ENCODE measurements at regions not wholly inside any gene's neighbourhood (a gene's known extent, or its start where the extent isn't known, plus 50 kb on each side); places are given as distances from the start of the nearest gene placed in this dataset.

GRCh38 chr1:73868810-73869336, 329.1 kb downstream of the LRRIQ3 start:
- Histone ChIP-seq H3K4me2 (ENCODE audit: insufficient read depth, low read length, poor library complexity, severe bottlenecking) (no peak overlapping the region), H3K9ac (ENCODE audit: low read depth, low read length, poor library complexity) (no peak overlapping the region)
- DNase-seq (ENCODE audit: low spot score): no peak

GRCh38 chr1:73862355-73862754, 335.6 kb downstream of the LRRIQ3 start:
- H4K91ac ChIP-seq (ENCODE audit: low read depth, low read length, poor library complexity): no peak overlapping the region

More at GRCh38 chr1:73868810-73869336, 329.1 kb downstream of the LRRIQ3 start:
- no peak overlapping the region for H2BK120ac ChIP-seq (ENCODE audit: low read depth, low read length)
- no peak overlapping the region for H2AFZ ChIP-seq (ENCODE audit: low read length)
- no peak overlapping the region for H4K8ac ChIP-seq (ENCODE audit: low read depth, low read length)
- H3K18ac ChIP-seq (ENCODE audit: low read length): no peak overlapping the region
- H3K14ac ChIP-seq (ENCODE audit: low read length): no peak overlapping the region
- no peaks in the 10 kb centered on the region for H3K79me1 ChIP-seq (ENCODE audit: low read depth, low read length)
- H3K4me3 ChIP-seq (ENCODE audit: low read length in 2 of 2): no peak overlapping the region
- H3K36me3 ChIP-seq (replicated peaks in 1 of 2; ENCODE audit: control insufficient read depth in 2 of 2, insufficient read depth in 2 of 2, low read length in 2 of 2): no peaks in the 10 kb centered on the region
- no peak overlapping the region for H2BK5ac ChIP-seq (ENCODE audit: low read length)
- H4K91ac ChIP-seq (ENCODE audit: low read depth, low read length, poor library complexity): no peak overlapping the region
- no peak overlapping the region for H3K27ac ChIP-seq (replicated peaks; ENCODE audit: low read length)
- no peak overlapping the region for H2AK5ac ChIP-seq (ENCODE audit: low read depth, low read length)
- H2BK15ac ChIP-seq (ENCODE audit: low read length): no peak overlapping the region
- no peak overlapping the region for H3K4ac ChIP-seq (ENCODE audit: low read length)
- no peaks in the 10 kb centered on the region for H3K4me1 ChIP-seq (ENCODE audit: control insufficient read depth in 2 of 2, insufficient read depth in 1 of 2, low read depth in 1 of 2, low read length in 2 of 2)
- no CpG with 5 or more reads among the region's 2 CpGs for WGBS, 2 donors (ENCODE audit: extremely low coverage in 2 of 2, insufficient read length in 2 of 2, insufficient replicate concordance in 1 of 2)
- no peak overlapping the region for H2BK12ac ChIP-seq (ENCODE audit: low read length)
- H3K9me3 ChIP-seq (replicated peaks in 1 of 2; ENCODE audit: control insufficient read depth in 2 of 2, insufficient read depth in 1 of 2, low read depth in 1 of 2, low read length in 2 of 2): no peaks in the 10 kb centered on the region
- H3K23ac ChIP-seq (ENCODE audit: low read depth, low read length, poor library complexity): no peak overlapping the region
- no peaks in the 10 kb centered on the region for H3K27me3 ChIP-seq (ENCODE audit: control insufficient read depth in 3 of 3, insufficient read depth in 3 of 3, low read depth in 1 of 3, low read length in 3 of 3)

GRCh38 chr1:73860421-73860950, 337.5 kb downstream of the LRRIQ3 start:
- WGBS, 2 donors (ENCODE audit: extremely low coverage in 2 of 2, insufficient read length in 2 of 2, insufficient replicate concordance in 1 of 2): no CpG with 5 or more reads among the region's 2 CpGs
- no peak overlapping the region for H2BK12ac ChIP-seq (ENCODE audit: low read length)
- H2AFZ ChIP-seq (ENCODE audit: low read length): peak overlapping the region; percentile 25
- no peaks in the 10 kb centered on the region for H3K79me1 ChIP-seq (ENCODE audit: low read depth, low read length)
- no peak overlapping the region for H3K4ac ChIP-seq (ENCODE audit: low read length)
- no peak overlapping the region for H3K4me3 ChIP-seq (ENCODE audit: low read length in 2 of 2)
- no peak overlapping the region for H4K8ac ChIP-seq (ENCODE audit: low read depth, low read length)
- no peaks in the 10 kb centered on the region for H3K9me3 ChIP-seq (replicated peaks in 1 of 2; ENCODE audit: control insufficient read depth in 2 of 2, insufficient read depth in 1 of 2, low read depth in 1 of 2, low read length in 2 of 2)
- no peak overlapping the region for H2AK5ac ChIP-seq (ENCODE audit: low read depth, low read length)
- H3K14ac ChIP-seq (ENCODE audit: low read length): no peak overlapping the region
- H3K4me2 ChIP-seq (ENCODE audit: insufficient read depth, low read length, poor library complexity, severe bottlenecking): no peak overlapping the region
- no peaks in the 10 kb centered on the region for H3K36me3 ChIP-seq (replicated peaks in 1 of 2; ENCODE audit: control insufficient read depth in 2 of 2, insufficient read depth in 2 of 2, low read length in 2 of 2)
- H3K27me3 ChIP-seq (ENCODE audit: control insufficient read depth in 3 of 3, insufficient read depth in 3 of 3, low read depth in 1 of 3, low read length in 3 of 3): no peaks in the 10 kb centered on the region
- H2BK5ac ChIP-seq (ENCODE audit: low read length): no peak overlapping the region
- no peak overlapping the region for H2BK15ac ChIP-seq (ENCODE audit: low read length)
- no peak overlapping the region for H3K23ac ChIP-seq (ENCODE audit: low read depth, low read length, poor library complexity)
- H3K18ac ChIP-seq (ENCODE audit: low read length): no peak overlapping the region
- no peaks in the 10 kb centered on the region for H3K4me1 ChIP-seq (ENCODE audit: control insufficient read depth in 2 of 2, insufficient read depth in 1 of 2, low read depth in 1 of 2, low read length in 2 of 2)
- DNase-seq (ENCODE audit: low spot score): no peak
- H3K9ac ChIP-seq (ENCODE audit: low read depth, low read length, poor library complexity): no peak overlapping the region
- H4K91ac ChIP-seq (ENCODE audit: low read depth, low read length, poor library complexity): no peak overlapping the region
- no peak overlapping the region for H2BK120ac ChIP-seq (ENCODE audit: low read depth, low read length)
- H3K27ac ChIP-seq (replicated peaks; ENCODE audit: low read length): no peak overlapping the region

More at GRCh38 chr1:73862355-73862754, 335.6 kb downstream of the LRRIQ3 start:
- Histone ChIP-seq H3K27me3 (ENCODE audit: control insufficient read depth in 3 of 3, insufficient read depth in 3 of 3, low read depth in 1 of 3, low read length in 3 of 3) (no peaks in the 10 kb centered on the region), H3K4me3 (ENCODE audit: low read length in 2 of 2) (no peak overlapping the region), H2BK120ac (ENCODE audit: low read depth, low read length) (no peak overlapping the region), H3K14ac (ENCODE audit: low read length) (no peak overlapping the region), H2BK12ac (ENCODE audit: low read length) (no peak overlapping the region), H3K9ac (ENCODE audit: low read depth, low read length, poor library complexity) (no peak overlapping the region), H3K4ac (ENCODE audit: low read length) (no peak overlapping the region), H3K23ac (ENCODE audit: low read depth, low read length, poor library complexity) (no peak overlapping the region), H4K8ac (ENCODE audit: low read depth, low read length) (no peak overlapping the region), H2AK5ac (ENCODE audit: low read depth, low read length) (no peak overlapping the region), H3K18ac (ENCODE audit: low read length) (no peak overlapping the region), H3K79me1 (ENCODE audit: low read depth, low read length) (no peaks in the 10 kb centered on the region), H3K4me2 (ENCODE audit: insufficient read depth, low read length, poor library complexity, severe bottlenecking) (no peak overlapping the region), H3K9me3 (replicated peaks in 1 of 2; ENCODE audit: control insufficient read depth in 2 of 2, insufficient read depth in 1 of 2, low read depth in 1 of 2, low read length in 2 of 2) (no peaks in the 10 kb centered on the region), H3K36me3 (replicated peaks in 1 of 2; ENCODE audit: control insufficient read depth in 2 of 2, insufficient read depth in 2 of 2, low read length in 2 of 2) (no peaks in the 10 kb centered on the region), H2BK5ac (ENCODE audit: low read length) (no peak overlapping the region), H2BK15ac (ENCODE audit: low read length) (no peak overlapping the region), H3K27ac (replicated peaks; ENCODE audit: low read length) (no peak overlapping the region), H2AFZ (ENCODE audit: low read length) (no peak overlapping the region), H3K4me1 (ENCODE audit: control insufficient read depth in 2 of 2, insufficient read depth in 1 of 2, low read depth in 1 of 2, low read length in 2 of 2) (no peaks in the 10 kb centered on the region)
- no CpG with 5 or more reads among the region's 1 CpG for WGBS, 2 donors (ENCODE audit: extremely low coverage in 2 of 2, insufficient read length in 2 of 2, insufficient replicate concordance in 1 of 2)
- DNase-seq (ENCODE audit: low spot score): no peak

GRCh38 chr1:73859227-73859626, 338.7 kb downstream of the LRRIQ3 start:
- no peak overlapping the region for H3K14ac ChIP-seq (ENCODE audit: low read length)
- H3K79me1 ChIP-seq (ENCODE audit: low read depth, low read length): no peaks in the 10 kb centered on the region
- no peak overlapping the region for H2BK12ac ChIP-seq (ENCODE audit: low read length)
- no peak overlapping the region for H3K23ac ChIP-seq (ENCODE audit: low read depth, low read length, poor library complexity)
- WGBS, 2 donors (ENCODE audit: extremely low coverage in 2 of 2, insufficient read length in 2 of 2, insufficient replicate concordance in 1 of 2): no CpG with 5 or more reads among the region's 1 CpG
- H3K36me3 ChIP-seq (replicated peaks in 1 of 2; ENCODE audit: control insufficient read depth in 2 of 2, insufficient read depth in 2 of 2, low read length in 2 of 2): no peaks in the 10 kb centered on the region
- no peak overlapping the region for H2BK15ac ChIP-seq (ENCODE audit: low read length)
- no peak overlapping the region for H3K27ac ChIP-seq (replicated peaks; ENCODE audit: low read length)
- H3K9me3 ChIP-seq (replicated peaks in 1 of 2; ENCODE audit: control insufficient read depth in 2 of 2, insufficient read depth in 1 of 2, low read depth in 1 of 2, low read length in 2 of 2): no peaks in the 10 kb centered on the region
- H3K4me3 ChIP-seq (ENCODE audit: low read length in 2 of 2): no peak overlapping the region
- H3K4me1 ChIP-seq (ENCODE audit: control insufficient read depth in 2 of 2, insufficient read depth in 1 of 2, low read depth in 1 of 2, low read length in 2 of 2): no peaks in the 10 kb centered on the region
- no peak overlapping the region for H3K9ac ChIP-seq (ENCODE audit: low read depth, low read length, poor library complexity)
- H4K91ac ChIP-seq (ENCODE audit: low read depth, low read length, poor library complexity): no peak overlapping the region
- H3K4me2 ChIP-seq (ENCODE audit: insufficient read depth, low read length, poor library complexity, severe bottlenecking): no peak overlapping the region
- no peak for DNase-seq (ENCODE audit: low spot score)
- no peak overlapping the region for H2BK5ac ChIP-seq (ENCODE audit: low read length)
- H2AFZ ChIP-seq (ENCODE audit: low read length): no peak overlapping the region
- no peak overlapping the region for H2AK5ac ChIP-seq (ENCODE audit: low read depth, low read length)
- H4K8ac ChIP-seq (ENCODE audit: low read depth, low read length): no peak overlapping the region
- no peak overlapping the region for H2BK120ac ChIP-seq (ENCODE audit: low read depth, low read length)
- H3K4ac ChIP-seq (ENCODE audit: low read length): no peak overlapping the region
- no peaks in the 10 kb centered on the region for H3K27me3 ChIP-seq (ENCODE audit: control insufficient read depth in 3 of 3, insufficient read depth in 3 of 3, low read depth in 1 of 3, low read length in 3 of 3)
- no peak overlapping the region for H3K18ac ChIP-seq (ENCODE audit: low read length)
